ENCODE measurements at regions not wholly inside any gene's neighbourhood (a gene's known extent, or its start where the extent isn't known, plus 50 kb on each side); places are given as distances from the start of the nearest gene placed in this dataset.

GRCh38 chr2:215835231-215835630 is 178.1 kb downstream of the MREG start:
- no peak for TF ChIP-seq CTCF (IDR thresholded peaks at IDR 0.05)
- ATAC-seq (no peak), DNase-seq (no peak)
- no peaks in the 10 kb centered on the region for H3K36me3 ChIP-seq (ENCODE audit: insufficient read depth in 1 of 2, low read depth in 1 of 2)
- H3K27me3 ChIP-seq (ENCODE audit: insufficient read depth in 3 of 3, low read length in 2 of 3) = no peaks in the 10 kb centered on the region
- no peaks in the 10 kb centered on the region for H3K4me1 ChIP-seq
- intact Hi-C loops (cut with DNase I) = no loop called here
- 96 to 98% (median 97%) methylated on average over 1 of the region's 1 CpG for WGBS, 3 donors
- H3K9me3 ChIP-seq = no peaks in the 10 kb centered on the region
- no peak overlapping the region for H3K27ac ChIP-seq
- no peak overlapping the region for H3K4me3 ChIP-seq

- ATAC-seq (peak in 1 of 4 donors; percentile 64), DNase-seq (no peak)
- TF ChIP-seq CTCF (IDR thresholded peaks at IDR 0.05) = no peak
- Histone ChIP-seq H3K27me3 (ENCODE audit: insufficient read depth in 3 of 3, low read length in 2 of 3) (no peaks in the 10 kb centered on the region), H3K4me3 (no peak overlapping the region), H3K27ac (no peak overlapping the region), H3K4me1 (no peaks in the 10 kb centered on the region), H3K9me3 (no peaks in the 10 kb centered on the region), H3K36me3 (ENCODE audit: insufficient read depth in 1 of 2, low read depth in 1 of 2) (no peaks in the 10 kb centered on the region)
- 47 to 52% (median 51%) methylated on average over 5 of the region's 5 CpGs for WGBS, 3 donors
- intact Hi-C loops (cut with DNase I) = no loop called here
These were observed 179.7 kb downstream of the MREG start for GRCh38 chr2:215833531-215834162.

- Histone ChIP-seq H3K9me3 (no peaks in the 10 kb centered on the region), H3K4me3 (no peak overlapping the region), H3K27ac (no peak overlapping the region), H3K36me3 (ENCODE audit: insufficient read depth in 1 of 2, low read depth in 1 of 2) (no peaks in the 10 kb centered on the region), H3K4me1 (no peaks in the 10 kb centered on the region), H3K27me3 (ENCODE audit: insufficient read depth in 3 of 3, low read length in 2 of 3) (no peaks in the 10 kb centered on the region)
- peak in 1 of 2 donors; percentile 24 for DNase-seq
- peak in 3 of 4 donors; percentile 51 to 79 (median 67) for ATAC-seq
- intact Hi-C loops (cut with DNase I) = no loop called here
- WGBS, 3 donors = 39 to 48% (median 45%) methylated on average over 6 of the region's 6 CpGs
- TF ChIP-seq CTCF (IDR thresholded peaks at IDR 0.05) = no peak
These were observed 180.6 kb downstream of the MREG start for GRCh38 chr2:215832791-215833190.

DNA sequence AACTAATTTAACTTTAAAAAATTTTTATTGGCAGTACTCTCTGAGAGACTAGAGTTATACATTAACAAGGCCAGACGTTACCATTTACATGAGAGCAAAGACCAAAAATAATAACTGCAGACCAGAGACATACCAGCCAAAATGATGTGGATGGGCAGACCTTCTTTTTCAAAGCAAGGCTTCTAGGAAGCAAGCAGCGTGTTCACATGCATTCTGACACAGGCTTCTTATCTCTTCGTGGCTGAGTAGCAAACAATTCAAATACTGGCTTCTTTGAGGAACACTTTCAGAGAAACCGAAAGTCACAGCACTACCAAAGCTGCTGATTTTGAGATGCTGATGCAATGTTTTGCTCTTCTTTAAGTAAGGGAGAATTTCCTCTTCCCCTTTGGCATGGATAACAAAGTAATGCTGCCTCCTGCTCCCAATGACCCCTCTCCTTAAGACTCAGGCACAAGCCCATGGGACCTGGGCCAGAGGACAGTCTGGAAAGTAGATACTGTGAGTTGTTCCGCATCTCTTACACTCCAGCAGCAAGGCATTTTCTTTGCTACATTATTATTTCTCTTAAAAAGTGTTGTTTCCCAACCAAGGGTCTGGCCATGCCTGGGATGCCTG is 181.9 kb downstream of the MREG start:
- no peak for TF ChIP-seq CTCF (IDR thresholded peaks at IDR 0.05)
- intact Hi-C loops (cut with DNase I) = no loop called here
- DNase-seq (peak; percentile 27 to 54), ATAC-seq (peak in 1 of 4 donors; percentile 26)
- no peaks in the 10 kb centered on the region for H3K27me3 ChIP-seq (ENCODE audit: insufficient read depth in 3 of 3, low read length in 2 of 3)
- H3K4me1 ChIP-seq = no peaks in the 10 kb centered on the region
- no peak overlapping the region for H3K27ac ChIP-seq
- H3K9me3 ChIP-seq = no peaks in the 10 kb centered on the region
- H3K36me3 ChIP-seq (ENCODE audit: insufficient read depth in 1 of 2, low read depth in 1 of 2) = no peaks in the 10 kb centered on the region
- 48 to 52% (median 50%) methylated on average over 5 of the region's 5 CpGs for WGBS, 3 donors
- no peak overlapping the region for H3K4me3 ChIP-seq

Data from psoas muscle (tissue), 7 donors.